ENCODE measurements at regions not wholly inside any gene's neighbourhood (a gene's known extent, or its start where the extent isn't known, plus 50 kb on each side); places are given as distances from the start of the nearest gene placed in this dataset.
A peak's percentile ranks its signal among the peaks of the same experiment; 100 is the strongest.
"Not testable (repeated sequence)": the region's sequence is repeated elsewhere in the genome, so short reads cannot be mapped to it uniquely, and the experiment has no call there.

DNA sequence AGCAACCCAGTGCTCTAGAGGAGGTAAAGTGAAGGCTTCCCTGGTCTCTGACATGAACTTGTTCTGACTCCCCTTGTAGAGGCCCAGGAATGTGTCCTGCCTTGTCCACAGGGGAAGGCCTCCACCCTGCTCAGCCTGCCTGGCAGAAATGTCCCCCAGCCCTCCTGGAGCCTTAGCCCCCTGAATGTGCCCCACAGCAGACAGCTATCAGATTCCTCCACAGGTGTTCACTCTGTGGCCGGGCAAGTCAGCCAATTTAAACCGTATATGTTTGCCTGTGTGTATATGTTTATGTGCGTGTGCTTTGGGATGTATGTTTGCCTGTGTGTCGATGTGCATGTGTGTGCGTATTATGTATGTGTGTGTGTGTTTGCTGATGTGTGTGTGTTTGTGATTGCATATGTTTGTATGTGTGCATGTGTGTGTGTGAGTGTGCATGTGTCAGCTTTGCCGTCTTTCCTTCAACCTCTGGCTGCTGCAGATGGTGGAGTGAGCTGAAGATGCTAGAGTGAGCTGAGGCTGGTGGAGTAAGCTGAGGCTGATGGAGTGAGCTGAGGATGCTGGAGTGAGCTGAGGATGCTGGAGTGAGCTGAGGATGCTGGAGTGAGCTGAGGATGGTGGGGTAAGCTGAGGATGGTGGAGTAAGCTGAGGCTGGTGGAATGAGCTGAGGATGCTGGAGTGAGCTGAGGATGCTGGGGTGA lies 68.9 kb upstream of the ANTXRL start:
- no peak for TF ChIP-seq ZFX (IDR thresholded peaks at IDR 0.05; ENCODE audit: borderline replicate concordance)
- TF ChIP-seq, protein P1, sequence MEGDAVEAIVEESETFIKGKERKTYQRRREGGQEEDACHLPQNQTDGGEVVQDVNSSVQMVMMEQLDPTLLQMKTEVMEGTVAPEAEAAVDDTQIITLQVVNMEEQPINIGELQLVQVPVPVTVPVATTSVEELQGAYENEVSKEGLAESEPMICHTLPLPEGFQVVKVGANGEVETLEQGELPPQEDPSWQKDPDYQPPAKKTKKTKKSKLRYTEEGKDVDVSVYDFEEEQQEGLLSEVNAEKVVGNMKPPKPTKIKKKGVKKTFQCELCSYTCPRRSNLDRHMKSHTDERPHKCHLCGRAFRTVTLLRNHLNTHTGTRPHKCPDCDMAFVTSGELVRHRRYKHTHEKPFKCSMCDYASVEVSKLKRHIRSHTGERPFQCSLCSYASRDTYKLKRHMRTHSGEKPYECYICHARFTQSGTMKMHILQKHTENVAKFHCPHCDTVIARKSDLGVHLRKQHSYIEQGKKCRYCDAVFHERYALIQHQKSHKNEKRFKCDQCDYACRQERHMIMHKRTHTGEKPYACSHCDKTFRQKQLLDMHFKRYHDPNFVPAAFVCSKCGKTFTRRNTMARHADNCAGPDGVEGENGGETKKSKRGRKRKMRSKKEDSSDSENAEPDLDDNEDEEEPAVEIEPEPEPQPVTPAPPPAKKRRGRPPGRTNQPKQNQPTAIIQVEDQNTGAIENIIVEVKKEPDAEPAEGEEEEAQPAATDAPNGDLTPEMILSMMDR (IDR thresholded peaks at IDR 0.05) = no peak

GRCh38 chr10:46218921-46219320 lies 67.9 kb upstream of the ANTXRL start:
- TF ChIP-seq, protein P1 (IDR thresholded peaks at IDR 0.05) = no peak
- TF ChIP-seq ZFX (IDR thresholded peaks at IDR 0.05; ENCODE audit: borderline replicate concordance) = no peak
- no peak overlapping the region for H3K27ac ChIP-seq

More for the DNA sequence above, 68.9 kb upstream of the ANTXRL start:
- no peak overlapping the region for H3K27ac ChIP-seq

DNA sequence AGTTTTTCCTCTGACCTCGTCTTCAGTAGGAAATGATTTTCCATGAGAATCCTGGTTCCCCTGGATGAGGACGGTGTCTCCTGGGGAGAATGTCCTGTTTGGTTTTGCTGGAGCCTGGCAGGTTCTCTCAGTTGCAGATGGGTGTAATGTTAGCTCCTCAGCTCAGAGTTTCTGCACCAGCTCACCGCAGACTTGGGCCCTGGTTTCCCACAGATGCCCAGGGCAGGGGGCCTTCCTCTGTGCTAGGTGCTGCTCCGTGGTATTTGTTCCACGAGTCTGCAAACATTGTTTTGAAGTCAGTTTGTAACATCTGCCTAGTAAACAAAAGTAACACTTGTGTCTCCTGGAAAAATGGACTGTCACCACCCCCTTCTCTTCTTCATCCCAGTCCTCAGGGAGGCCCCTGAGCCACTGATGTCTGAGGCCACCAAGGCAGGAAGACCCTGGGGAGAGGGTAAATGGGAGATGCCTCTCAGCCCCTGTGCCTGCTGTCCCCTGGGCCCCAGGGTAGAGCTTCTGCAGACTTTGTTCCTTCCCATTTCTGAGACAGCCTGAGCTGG lies 67.3 kb upstream of the ANTXRL start:
- not testable (repeated sequence) for H3K27ac ChIP-seq

DNA sequence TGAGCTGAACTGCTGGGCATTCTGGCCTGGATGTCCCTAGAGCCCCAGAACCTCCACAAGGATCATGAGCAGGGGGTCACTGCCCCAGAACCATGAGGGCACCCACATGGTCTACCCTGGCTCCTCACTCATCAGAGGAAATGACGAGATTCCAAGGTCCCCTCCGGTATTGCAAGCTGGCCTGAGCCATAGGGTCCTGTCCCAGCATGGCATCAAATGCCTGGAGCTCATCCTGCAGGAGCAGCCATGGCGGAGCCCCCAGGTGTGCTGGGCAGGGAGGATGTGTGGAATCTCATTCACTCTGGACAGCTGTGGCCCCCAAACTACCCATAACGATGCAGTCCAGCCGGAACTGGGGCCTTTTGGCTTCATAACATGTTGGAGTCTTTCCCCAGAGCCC lies 66.6 kb upstream of the ANTXRL start:
- no peak for TF ChIP-seq ZFX (IDR thresholded peaks at IDR 0.05; ENCODE audit: borderline replicate concordance)
- TF ChIP-seq, protein P1 (IDR thresholded peaks at IDR 0.05) = no peak
- no peak overlapping the region for H3K27ac ChIP-seq

DNA sequence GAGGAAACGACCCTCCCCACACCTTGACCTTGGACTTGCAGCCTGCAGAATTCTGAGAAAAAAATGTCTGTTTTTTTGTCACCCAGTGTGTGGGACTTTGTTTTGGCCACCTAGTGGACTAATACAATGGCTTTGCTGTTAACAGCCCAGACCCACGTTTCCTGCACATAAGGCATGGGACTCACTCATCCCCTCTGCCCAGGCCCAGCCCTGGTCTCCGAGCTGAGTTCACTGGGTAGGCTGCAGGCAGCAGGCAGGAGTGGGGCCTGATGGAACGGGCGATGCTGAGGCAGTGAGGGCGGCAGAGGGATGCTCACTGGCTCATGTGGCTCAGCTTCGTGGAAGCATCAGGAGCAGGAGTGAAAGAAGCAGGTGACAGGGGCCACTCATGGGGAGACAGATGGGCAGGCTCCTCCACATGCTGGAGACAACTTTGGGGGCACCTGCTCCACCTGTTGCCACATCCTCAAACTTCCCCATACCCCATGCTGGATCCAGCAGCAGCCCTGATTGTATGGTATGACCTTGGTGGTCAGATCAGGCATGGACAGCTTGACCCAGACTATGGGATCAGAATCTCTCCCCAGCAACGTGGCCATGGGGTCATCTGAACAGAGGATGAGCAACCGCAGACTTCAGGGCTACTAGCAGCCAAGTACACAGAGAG lies 65.8 kb upstream of the ANTXRL start:
- TF ChIP-seq, protein P1 (IDR thresholded peaks at IDR 0.05) = no peak
- no peak for TF ChIP-seq ZFX (IDR thresholded peaks at IDR 0.05; ENCODE audit: borderline replicate concordance)
- no peak overlapping the region for H3K27ac ChIP-seq

DNA sequence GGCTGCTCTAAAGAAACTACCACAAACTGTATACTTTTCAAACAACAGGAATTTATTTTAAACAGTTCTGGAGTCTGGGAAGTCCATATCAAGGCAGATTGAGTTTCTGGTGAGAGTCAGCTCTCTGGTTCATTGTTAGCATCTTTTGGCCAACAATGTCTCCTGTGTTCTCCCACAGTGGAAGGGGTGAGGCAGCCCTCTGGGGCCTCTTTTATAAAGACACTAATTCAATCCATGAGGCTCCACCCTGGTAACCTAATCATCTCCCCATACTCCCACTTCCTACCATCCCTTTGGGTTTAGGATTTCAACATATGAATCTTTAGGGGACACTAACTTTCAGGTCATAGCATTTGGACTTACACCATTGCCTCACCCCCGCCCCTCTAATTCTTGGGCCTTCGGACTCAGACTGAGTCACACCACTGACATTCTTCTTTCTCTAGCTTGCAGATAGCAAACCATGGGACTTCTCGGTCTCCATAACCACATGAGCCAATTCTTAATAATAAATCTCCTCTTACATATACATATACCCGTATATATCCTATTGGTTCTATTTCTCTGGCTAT lies 64.3 kb upstream of the ANTXRL start:
- TF ChIP-seq, protein P1 (IDR thresholded peaks at IDR 0.05) = no peak
- TF ChIP-seq ZFX (IDR thresholded peaks at IDR 0.05; ENCODE audit: borderline replicate concordance) = no peak
- H3K27ac ChIP-seq = no peak overlapping the region

DNA sequence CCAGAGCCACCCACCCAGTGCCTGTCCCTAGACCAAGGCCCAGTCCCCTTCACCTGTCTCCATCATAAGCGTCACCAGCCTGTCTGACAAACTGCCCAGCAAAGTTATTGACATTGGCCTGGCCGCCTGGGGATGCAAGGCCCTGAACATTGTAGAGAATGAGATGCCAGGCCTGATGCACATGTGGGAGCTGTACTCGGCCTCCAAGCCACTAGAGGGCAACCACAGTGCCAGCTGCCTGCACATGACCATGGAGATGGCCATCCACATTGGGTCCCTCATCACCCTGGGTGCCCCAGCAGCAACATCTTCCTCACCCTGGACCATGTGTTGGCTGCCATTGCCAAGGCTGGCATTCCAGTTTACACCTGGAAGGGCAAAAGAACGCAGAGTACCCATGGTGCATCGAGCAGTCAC lies 63.7 kb upstream of the ANTXRL start:
- TF ChIP-seq ZFX (IDR thresholded peaks at IDR 0.05; ENCODE audit: borderline replicate concordance) = no peak
- TF ChIP-seq, protein P1 (IDR thresholded peaks at IDR 0.05) = peak; percentile 73
- no peak overlapping the region for H3K27ac ChIP-seq
